NCI-H82 treated with DMSO at 0.1 percent for 48 hours (cell line): ENCODE measurements at regions not wholly inside any gene's neighbourhood (a gene's known extent, or its start where the extent isn't known, plus 50 kb on each side); places are given as distances from the start of the nearest gene placed in this dataset.
"Not testable (repeated sequence)": the region's sequence is repeated elsewhere in the genome, so short reads cannot be mapped to it uniquely, and the experiment has no call there.

ENCODE experiments used
- DNase-seq: peaks from one replicate; lab custom pipeline; 2025; ENCODE audit not compliant: unreplicated experiment; lab: John Stamatoyannopoulos, UW

DNA sequence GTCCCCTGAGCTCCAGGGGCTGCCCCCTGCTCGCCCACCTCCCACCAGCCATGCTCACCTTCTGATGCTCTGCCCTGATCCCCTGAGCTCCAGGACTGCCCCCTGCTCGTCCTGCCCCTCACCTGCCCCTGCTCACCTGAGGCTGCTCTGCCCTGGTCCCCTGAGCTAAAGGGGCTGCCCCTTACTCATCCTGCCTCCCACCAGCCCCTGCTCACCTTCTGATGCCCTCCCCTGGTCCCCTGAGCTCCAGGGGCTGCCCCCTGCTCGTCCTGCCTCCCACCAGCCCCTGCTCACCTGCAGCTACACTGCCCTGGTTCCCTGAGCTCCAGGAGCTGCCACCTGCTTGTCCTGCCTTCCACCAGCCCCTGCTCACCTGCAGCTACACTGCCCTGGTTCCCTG is 247.2 kb downstream of the TMEM121 start:
- no peak for DNase-seq

DNA sequence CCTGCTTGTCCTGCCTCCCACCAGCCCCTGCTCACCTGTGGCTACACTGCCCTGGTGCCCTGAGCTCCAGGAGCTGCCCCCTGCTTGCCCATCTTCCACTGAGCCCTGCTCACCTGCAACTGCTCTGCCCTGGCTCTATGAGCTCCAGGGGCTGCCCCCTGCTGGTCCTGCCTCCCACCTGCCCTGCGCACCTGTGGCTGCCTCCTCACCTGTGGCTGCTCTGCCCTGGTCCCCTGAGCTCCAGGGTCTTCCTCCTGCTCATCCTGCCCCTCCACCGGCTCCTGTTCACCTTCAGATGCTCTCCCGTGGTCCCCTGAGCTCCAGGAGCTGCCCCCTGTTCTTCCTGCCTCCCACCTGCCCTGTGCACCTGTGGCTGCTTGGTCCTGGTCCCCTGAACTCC is 247.6 kb downstream of the TMEM121 start:
- no peak for DNase-seq

DNA sequence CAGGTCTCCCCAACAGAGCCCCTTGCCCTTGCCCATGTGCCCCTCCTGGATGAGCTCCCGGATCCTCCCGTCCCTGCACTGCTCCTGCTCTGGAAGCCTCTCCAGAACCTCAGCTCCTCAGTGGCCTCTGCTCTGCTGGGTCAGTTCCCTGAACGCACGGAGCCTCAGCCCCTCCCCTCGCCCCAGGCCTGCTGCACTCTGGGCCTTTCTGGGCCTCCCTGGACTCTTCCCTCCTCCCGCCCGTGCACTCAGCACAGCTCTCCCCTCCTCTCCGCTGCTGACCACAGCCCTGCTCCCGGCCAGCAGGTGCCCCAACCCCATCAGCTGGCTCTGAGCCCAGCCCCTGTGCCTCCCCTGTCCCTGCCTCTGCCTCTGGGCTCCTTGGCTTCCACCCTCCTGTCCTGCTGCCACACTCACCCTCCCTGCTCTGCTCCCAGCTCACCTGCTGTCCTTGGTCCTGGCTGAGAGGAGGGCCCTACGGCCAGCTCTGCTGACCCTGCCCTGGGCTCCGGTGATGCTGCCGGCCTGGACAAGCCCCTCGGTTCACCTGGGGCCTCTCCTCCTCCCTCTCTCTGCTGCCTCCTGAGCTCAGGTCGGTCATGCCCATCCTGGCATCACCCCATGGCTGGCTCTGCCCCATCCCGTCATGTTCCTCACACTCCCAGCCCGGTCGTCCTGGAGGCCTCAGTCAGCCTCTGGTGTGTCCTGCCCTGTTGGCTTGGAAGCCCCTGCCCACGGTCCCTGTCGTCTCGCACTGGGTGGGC is 248.4 kb downstream of the TMEM121 start:
- DNase-seq: not testable (repeated sequence)

DNA sequence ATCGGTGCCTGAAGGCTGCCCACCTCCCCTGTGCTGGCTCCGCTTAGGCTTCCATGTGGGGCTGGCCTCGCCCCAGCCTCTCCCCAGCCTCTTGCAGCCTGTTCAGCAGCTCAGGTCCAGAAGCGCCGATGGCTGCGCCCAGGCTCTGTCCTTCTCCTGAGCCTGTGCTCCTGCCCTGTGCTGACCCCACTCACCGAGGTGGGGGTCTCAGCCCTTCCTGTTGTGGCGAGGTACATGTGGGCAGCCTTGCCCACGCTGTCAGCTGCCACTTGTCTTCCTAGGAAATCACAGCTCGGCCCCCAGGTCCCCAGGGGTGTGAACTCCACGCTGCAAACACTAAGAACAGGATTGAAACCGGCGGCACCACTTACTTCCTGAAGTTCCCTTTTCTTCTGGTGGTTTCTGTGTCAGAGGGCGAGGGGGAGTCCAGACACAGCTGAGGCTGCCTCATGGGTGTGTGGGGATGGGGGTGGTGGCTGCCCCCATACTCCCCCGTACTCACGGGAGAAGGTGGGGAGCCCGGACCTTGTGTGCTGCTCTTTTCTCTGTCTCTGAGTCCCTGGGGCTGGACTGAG is 249.1 kb downstream of the TMEM121 start:
- DNase-seq: not testable (repeated sequence)

DNA sequence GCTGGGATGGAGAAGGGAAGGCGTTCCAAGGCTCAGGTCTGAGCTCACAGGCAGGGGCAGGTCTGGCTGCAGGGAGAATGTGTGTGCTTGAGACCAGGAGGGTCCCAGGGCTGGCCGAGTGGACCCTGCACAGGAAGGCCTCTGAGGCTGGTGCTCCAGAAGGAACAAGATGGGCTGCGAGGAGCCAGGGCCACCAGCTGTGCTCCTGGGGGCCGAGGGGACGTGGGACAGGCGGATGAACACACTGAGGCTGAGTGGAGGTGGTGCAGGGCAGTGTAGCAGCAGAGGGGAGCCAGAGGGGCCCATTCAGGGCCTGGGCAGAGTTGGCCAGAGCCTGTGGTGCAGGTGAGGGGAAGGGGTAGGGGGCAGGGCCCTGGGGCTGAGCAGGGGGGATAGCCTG is 249.7 kb downstream of the TMEM121 start:
- not testable (repeated sequence) for DNase-seq

DNA sequence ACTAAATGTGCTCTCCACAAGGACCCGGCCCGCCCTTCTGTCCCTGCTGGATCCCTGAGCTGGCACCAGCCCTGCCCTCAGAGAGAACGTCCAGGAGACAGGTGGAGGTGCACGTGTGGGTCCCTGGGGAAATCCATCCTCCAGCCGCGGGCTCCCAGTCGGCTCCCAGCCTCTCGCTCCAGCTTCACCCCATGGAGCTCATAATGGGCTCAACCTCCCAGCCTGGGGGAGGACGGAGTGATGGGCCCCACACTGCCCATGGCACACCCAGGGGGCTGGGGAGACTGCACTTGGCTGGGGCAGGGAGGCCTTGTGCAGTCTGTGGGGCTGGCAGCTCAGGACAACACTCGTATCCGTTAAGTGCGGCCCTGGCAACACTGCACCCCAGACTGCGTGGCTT is 250.5 kb downstream of the TMEM121 start:
- no peak for DNase-seq

DNA sequence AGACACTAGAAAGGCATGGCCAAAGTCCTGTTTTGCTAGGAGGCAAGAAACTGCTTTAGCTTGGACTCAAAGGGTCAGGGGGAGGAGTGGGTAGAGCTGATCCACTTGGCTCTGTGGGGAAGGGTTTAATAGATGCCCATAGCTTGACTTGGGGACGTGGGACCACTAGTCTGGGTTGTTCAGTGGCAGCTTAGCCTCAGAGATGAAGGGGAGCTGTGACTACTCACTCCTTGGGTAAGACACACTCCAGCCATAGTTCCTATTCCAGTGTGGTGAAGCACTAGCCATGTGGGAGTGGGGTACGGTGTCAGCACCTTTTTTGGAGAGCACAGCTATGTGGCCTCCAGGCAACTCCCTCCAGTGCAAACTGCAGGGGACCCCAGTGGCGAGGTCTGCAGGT is 257.3 kb downstream of the TMEM121 start:
- no peak for DNase-seq

DNA sequence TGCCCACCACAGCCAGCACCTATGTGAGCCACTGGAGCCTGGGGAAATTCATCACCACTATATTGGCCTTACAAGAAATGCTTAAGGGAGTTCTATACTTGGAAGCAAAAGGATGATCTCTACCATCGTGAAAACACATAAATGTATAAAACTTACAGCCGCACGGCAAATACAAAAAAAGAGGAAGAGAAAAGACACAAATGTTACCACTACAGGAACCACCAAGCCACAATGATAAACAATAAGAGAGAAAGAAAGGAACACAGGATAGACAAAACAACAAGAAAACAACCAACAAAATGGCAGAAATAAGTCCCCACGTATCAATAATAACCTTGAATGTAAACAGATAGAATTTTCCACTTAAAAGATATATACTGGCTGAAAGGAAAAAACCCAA is 267.5 kb downstream of the TMEM121 start:
- no peak for DNase-seq

DNA sequence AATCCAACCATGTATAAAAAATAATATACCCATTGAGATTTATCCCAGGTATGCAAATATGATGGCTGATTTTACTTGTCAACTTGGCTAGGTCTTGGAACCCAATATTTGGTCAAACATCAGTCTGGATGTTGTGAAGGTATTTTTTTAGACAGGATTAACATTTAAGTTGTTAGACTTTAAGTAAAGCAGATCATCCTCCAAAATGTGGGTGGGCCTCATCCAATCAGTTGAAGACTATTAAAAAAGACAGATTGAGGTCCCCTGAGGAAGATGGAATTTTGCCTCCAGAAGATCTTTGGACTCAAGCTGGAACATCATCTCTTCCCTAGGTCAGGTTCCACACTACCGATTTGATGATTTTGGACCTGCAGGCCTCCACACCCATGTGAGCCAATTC is 271.2 kb downstream of the TMEM121 start:
- DNase-seq: no peak

DNA sequence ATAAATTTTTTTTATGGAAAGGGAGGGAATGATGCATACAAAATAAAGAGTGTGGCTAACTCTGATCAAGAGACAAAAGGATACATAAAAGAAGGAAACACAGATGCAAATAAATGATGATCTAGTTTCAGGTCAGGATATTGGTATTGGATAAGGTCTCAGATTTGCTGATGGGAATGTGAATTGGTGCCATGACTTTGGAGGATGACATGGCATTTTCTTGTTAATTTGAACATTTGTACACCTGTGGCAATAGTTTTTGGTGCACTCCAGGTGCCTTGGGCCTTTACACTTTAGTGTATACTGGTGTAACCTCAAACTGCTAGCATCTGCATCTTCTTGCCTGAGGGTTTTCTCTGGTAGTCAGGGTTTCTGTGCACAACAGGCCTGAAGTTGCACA is 279.3 kb downstream of the TMEM121 start:
- DNase-seq: no peak

DNA sequence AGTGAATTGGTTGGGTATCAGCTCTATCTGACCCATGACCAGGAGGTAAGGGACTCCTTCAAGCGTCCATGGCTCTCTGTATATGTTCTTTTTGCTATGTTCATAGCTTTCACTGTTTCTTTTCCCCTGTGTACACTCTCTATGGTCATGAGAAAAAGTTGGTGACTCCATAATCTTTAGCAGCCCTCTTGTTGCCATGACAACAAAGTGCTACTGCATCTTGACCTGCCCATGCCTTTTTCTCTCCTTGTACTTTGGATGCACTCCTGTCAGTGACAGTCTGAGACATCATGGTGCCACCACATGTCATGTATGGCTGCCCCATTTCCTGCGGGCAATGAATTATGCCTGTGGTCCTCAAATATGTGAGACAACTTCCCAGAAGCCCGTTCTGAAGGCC is 280.2 kb downstream of the TMEM121 start:
- DNase-seq: no peak

DNA sequence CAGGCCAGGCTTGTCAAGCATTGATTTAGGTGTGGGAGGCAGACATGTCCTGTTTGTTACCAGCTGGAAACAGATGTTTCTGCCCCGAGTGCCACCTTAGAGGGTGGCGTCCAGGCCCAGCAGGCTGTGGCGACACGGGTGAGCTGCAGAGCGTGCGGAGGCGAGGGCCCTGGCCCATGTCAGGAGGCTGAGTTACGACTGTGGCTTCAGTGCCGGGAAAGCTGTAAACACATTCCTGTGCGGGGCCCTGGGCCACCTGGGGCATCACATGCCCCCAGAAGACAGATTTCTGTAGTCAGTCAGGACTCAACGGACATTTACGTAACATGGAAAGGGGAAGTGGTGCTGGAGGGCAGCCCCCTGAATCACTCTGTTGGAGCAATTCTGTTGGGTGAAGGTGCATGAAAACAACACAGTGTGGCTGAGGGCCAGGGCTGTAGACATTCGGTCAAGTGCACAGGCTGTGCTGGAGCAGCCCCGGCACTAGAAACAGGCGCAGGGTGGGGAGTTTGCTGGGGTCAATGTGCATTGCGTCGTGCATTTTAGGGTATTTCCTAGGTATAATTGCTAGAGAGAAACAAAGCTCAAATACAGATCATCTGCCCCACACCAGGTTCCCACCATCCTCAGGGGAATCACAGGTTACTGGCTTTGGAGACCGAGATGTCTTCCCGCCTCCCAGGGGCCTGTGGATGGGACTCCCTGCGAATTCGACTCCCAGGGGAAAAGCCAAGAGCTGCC is 291.8 kb downstream of the TMEM121 start:
- DNase-seq: no peak

DNA sequence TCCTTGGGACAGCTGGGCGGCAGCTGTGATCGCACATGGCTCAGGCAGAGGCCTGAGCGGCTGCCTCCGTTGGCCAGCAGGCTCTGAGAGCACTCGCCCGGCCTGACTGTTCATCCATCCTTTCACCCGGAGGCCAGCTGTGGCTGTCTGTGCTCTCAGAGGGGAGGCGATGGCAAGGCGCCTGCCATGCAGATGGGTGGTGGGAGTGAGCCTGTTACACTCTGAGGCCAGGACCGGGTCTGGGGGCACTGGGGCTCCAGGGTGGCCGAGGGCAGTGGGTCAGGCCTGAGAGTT is 292.3 kb downstream of the TMEM121 start:
- DNase-seq: no peak

DNA sequence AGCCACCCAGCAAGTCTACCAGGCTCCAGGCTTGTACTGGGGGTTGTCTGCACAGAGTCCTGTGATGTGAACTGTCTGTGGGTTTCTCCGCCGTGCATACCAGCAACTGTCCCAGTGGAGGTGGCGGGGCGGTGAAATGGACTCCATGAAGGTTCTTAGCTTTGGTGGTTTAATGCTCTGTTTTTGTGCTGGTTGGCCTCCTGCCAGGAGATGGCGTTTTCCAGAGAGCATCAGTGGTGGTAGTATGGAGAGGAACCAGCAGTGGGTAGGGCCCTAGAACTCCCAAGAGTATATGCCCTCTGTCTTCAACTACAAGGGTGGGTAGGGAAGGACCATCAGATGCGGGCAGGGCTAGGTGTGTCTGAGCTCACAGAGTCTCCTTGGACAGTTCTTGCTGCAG is 303.8 kb downstream of the TMEM121 start:
- DNase-seq: no peak

DNA sequence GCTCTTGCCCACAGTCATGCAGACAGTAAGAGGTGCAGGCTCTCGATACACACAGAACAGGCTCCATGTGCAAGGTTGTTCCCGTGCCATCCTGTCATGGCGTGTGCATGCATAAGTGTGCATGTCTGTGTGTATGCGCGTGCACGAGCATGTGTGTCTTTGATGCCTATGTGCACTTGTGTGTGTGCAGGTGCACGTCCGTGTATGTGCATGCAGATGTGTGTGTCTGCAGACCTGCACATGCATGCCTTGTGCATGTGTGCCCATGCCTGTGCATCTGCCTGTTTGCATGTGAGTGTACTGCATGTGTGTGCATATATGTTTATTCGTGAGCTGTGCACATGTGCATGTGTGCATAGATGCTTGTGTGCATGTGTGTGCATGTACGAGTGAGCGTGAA is 309.8 kb downstream of the TMEM121 start:
- DNase-seq: no peak

DNA sequence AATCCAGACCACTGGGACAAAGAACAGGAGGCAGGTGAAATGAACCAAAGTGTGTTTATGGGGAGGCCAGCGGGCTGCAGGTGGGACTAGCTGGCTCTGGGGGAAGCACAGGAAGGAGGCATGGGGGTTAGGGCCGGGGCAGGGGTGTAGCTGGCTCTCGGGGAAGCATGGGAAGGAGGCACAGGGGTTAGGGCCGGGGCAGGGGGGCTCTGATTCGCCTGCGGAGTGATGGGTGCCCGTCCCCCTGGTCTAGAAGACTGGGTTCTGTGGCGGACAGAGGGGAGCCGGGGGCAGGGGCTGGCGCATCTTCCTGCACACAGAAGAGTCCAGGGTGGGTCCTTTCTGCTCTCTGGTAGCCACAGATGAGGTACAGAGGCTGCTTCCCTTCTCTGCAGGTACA is 310.3 kb downstream of the TMEM121 start:
- no peak for DNase-seq

DNA sequence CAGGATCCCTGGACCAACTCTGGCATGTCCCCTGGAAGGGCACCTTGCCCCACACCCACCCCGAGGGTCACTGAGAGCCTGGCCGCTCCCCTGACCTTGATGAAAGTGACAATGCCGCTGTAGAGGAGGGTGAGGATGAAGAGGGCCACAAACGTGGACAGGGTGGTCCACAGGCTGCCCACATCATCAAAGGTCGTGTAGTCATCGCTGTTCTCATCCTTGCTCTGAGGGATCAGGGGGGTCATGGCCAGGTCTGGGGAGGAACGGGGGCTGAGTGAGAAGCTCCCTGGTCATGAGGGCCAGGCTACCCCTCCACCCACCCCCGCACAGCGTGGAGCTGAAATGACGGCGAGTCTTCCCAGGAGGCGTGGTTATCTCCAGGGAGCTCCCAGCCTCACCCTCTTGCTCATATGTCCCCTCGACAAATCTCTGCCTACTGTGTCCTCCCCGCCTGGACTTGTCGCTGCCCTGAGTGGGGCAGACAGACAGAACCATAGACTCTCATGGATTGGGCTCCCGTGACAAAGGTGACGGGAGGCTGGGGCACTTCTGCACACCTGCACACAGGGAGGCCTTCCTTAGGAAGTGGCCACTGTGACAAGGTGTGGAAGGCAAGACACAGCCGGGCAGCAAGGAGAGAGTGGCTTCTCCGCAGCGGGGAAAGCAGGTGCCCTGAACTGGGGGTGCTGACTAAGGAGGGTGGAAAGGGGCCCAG is 311.1 kb downstream of the TMEM121 start:
- no peak for DNase-seq

DNA sequence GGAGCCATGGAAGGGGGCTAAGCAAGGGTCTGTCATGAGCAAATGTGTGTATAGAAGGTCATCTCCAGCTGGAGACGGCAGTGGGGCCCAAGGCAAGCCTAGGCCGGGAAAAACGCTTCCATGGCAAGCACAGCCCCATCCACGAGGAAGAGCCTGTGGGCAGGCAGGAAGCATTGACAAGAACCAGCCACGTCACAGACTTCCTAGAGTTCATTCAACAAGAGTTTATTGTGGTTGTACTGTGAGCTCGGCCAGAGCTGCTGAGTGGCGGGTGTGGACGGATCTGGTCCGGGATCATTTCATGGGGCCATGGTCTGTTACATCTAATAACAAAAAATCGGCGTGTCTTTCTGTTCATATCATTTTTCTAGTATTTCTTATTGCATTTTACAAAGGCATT is 311.7 kb downstream of the TMEM121 start:
- DNase-seq: no peak

DNA sequence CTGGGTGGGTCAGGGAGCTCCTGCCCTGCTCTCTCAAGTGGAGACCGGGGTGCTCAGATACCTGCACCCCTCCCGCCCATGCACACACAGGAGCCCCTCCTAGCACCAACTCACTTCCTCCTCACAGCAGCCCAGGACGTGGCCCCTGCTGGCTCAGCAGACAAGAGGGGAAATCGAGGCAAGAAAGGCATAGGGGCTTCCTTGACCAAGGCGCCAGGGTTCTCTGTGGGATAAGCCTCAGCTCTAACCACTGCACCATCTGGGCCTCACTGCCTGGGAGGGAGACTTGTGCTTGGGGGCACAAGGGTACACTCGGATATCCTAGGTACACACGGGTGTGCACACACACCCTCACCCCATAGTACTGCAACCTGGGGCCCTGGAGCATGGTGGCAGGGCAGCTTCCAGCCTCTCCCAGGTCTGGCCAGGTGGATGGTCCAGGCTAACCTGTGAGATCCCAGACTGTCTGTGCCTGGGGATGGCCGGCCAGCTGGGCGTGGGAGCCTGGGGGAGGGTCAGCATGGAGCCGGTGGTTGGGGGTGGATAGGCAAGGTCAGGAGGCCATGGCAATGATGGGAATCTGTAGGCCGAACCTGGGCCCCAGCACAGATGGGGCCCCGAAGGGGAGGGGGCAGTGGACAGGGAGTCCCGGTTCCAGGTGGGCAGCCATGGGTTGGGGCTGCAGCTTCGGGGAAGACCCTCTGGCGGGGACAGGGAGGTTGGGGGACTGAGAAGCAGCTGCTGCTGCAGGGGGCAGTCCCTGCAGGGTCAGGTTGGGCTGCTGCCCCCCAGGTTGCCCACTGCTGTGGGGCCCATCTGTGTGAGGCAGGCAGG is 312.4 kb downstream of the TMEM121 start:
- no peak for DNase-seq

DNA sequence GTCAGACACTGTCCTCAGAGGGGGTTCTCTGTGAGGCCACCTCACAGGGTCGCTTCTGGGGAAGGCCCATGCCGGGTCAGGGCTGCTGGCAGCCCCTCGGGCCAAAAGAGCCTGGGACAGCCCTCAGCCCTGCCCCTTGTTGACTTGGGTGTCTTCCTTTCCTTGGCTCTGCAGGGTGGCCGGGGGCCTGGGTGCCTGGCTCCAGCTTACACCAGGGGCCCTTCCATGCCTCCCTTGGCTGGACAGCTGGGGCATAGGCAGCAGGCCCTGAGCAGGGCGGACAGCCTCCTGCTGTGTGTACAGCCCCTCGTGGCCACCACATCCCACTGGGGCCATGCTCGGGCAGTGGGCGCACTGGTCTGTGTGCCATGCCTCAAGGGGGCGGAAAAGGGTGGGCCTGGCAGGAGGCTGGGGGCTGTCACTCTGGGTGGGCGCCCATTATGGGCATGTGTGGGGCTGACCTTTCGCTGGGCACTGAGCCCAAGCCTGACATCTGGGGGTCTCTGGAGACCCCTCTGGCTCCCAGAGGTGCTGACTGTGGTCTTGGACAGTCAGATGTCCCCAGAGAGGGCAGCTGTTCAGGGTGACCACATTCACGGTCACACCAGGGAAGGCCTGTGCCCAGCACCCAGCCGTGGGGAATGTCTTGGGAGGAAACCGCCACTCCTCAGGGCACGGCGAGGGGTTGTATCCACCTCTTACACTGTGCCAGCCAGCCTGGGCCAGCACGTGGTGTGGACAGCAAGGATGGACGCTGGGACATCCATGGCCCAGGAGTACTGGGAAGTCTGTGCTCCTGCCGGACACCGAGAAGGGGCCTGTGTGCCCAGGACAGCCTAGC is 313.3 kb downstream of the TMEM121 start:
- DNase-seq: no peak
